Activated T-helper 17 cell treated with anti-CD3 and anti-CD28 coated beads, Interleukin-2, amount 50 U/mL, for 72 hours (primary cell): ENCODE measurements at regions not wholly inside any gene's neighbourhood (a gene's known extent, or its start where the extent isn't known, plus 50 kb on each side); places are given as distances from the start of the nearest gene placed in this dataset.
"Not testable (repeated sequence)": the region's sequence is repeated elsewhere in the genome, so short reads cannot be mapped to it uniquely, and the experiment has no call there.

Source experiments
- ATAC-seq: fragments of 150-1000 bp; cut with Tn5 transposase; replicated peaks from 2 replicates; pipeline ENCODE4 v1.10.0; 2021; ENCODE audit warnings: mild to moderate bottlenecking, moderate library complexity
- H3K27ac Mint-ChIP-seq: one replicate; pipeline ENCODE4 v1.8.0; 2022; ENCODE audit warnings: mixed read lengths
- H3K27me3 Mint-ChIP-seq: one replicate; pipeline ENCODE4 v1.8.0; 2022; ENCODE audit warnings: mixed read lengths
- H3K36me3 Mint-ChIP-seq: one replicate; pipeline ENCODE4 v1.8.0; 2022; ENCODE audit warnings: low read depth, mild to moderate bottlenecking, mixed read lengths
- H3K4me1 Mint-ChIP-seq: one replicate; pipeline ENCODE4 v1.8.0; 2022; ENCODE audit warnings: mixed read lengths
- H3K4me3 Mint-ChIP-seq: one replicate; pipeline ENCODE4 v1.8.0; 2022; ENCODE audit warnings: mild to moderate bottlenecking, mixed read lengths
- H3K9me3 Mint-ChIP-seq: one replicate; pipeline ENCODE4 v1.8.0; 2022; ENCODE audit warnings: mixed read lengths

GRCh38 chr6:100057941-100058340 lies 63.9 kb upstream of the MCHR2 start:
- H3K4me1 Mint-ChIP-seq = no peaks in the 10 kb centered on the region
- H3K4me3 Mint-ChIP-seq = no peak overlapping the region
- no peak for ATAC-seq
- H3K9me3 Mint-ChIP-seq = no peaks in the 10 kb centered on the region
- no peaks in the 10 kb centered on the region for H3K36me3 Mint-ChIP-seq
- H3K27ac Mint-ChIP-seq = no peak overlapping the region
- peaks cover 13% of the 10 kb centered on the region for H3K27me3 Mint-ChIP-seq

DNA sequence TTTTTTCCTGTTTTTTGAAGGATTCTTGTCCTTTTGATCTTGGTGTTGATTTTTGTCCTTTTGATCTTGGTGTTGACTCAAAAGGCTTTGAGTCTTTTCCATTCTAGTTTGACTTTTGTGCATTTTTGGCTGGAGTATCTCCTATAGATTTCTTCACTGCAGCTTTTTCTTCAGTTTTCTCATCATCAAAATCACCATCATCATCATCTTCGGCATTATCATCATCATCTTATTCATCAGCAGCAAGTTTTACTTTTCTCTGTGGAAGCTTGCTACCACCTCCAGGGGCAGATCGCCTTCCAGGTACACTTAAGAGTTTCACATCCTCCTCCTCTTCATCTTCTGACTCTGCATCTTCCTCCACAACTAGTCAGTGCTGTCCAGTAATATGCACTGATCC lies 56.5 kb upstream of the MCHR2 start:
- no peak overlapping the region for H3K4me3 Mint-ChIP-seq
- no peaks in the 10 kb centered on the region for H3K27me3 Mint-ChIP-seq
- ATAC-seq = no peak
- no peaks in the 10 kb centered on the region for H3K4me1 Mint-ChIP-seq
- H3K27ac Mint-ChIP-seq = no peak overlapping the region
- no peaks in the 10 kb centered on the region for H3K36me3 Mint-ChIP-seq
- H3K9me3 Mint-ChIP-seq = no peaks in the 10 kb centered on the region

GRCh38 chr6:100043961-100044360 lies 49.9 kb upstream of the MCHR2 start:
- H3K9me3 Mint-ChIP-seq, H3K27ac Mint-ChIP-seq, H3K36me3 Mint-ChIP-seq, H3K4me1 Mint-ChIP-seq, H3K4me3 Mint-ChIP-seq, H3K27me3 Mint-ChIP-seq, ATAC-seq: not testable (repeated sequence)
